Neural progenitor cell (in vitro differentiated cells): ENCODE measurements at regions not wholly inside any gene's neighbourhood (a gene's known extent, or its start where the extent isn't known, plus 50 kb on each side); places are given as distances from the start of the nearest gene placed in this dataset.

Experiments
- DNase-seq: peaks from one replicate; pipeline ENCODE4 v3.0.0-alpha.2; 2016; ENCODE audit warnings: low spot score
- H2AFZ ChIP-seq: fragments of 200-600 bp; sonication (generic); replicated peaks from 2 replicates; pipeline ENCODE4 v1.6.1; 2016; ENCODE audit warnings: antibody characterized with exemption
- H3F3A ChIP-seq: fragments of 200-600 bp; sonication (generic); 2 replicates; pipeline ENCODE4 v1.6.1; 2016; ENCODE audit warnings: antibody characterized with exemption, low read depth
- H3K27ac ChIP-seq: fragments of 200-600 bp; sonication (generic); 2 replicates; pipeline ENCODE4 v1.5.1; 2016; ENCODE audit warnings: mild to moderate bottlenecking
- H3K27me3 ChIP-seq: fragments of 200-600 bp; sonication (generic); 2 replicates; pipeline ENCODE4 v1.6.1; 2016; ENCODE audit warnings: mild to moderate bottlenecking, moderate library complexity
- H3K36me3 ChIP-seq: fragments of 200-600 bp; sonication (generic); 2 replicates; pipeline ENCODE4 v1.5.1; 2016
- H3K4me1 ChIP-seq: fragments of 200-600 bp; sonication (generic); 2 replicates; pipeline ENCODE4 v1.6.1; 2016; ENCODE audit warnings: mixed run types
- H3K4me2 ChIP-seq: fragments of 200-600 bp; sonication (generic); 2 replicates; pipeline ENCODE4 v1.6.1; 2016
- H3K4me3 ChIP-seq: fragments of 200-600 bp; sonication (generic); 2 replicates; pipeline ENCODE4 v1.5.1; 2016
- H3K79me2 ChIP-seq: fragments of 200-600 bp; sonication (generic); 2 replicates; pipeline ENCODE4 v1.6.1; 2016; ENCODE audit warnings: low read depth
- H3K9ac ChIP-seq: fragments of 200-600 bp; sonication (generic); 2 replicates; pipeline ENCODE4 v1.6.1; 2016
- H3K9me3 ChIP-seq: fragments of 200-600 bp; sonication (generic); 2 replicates; pipeline ENCODE4 v1.5.1; 2016; ENCODE audit warnings: low read depth
- H4K20me1 ChIP-seq: fragments of 200-600 bp; sonication (generic); 2 replicates; pipeline ENCODE4 v1.6.1; 2016; ENCODE audit warnings: low read depth
- H3K27ac Mint-ChIP-seq: 3 replicates; pipeline ENCODE4 v1.8.0; 2021; ENCODE audit warnings: mixed read lengths
- H3K27me3 Mint-ChIP-seq: 2 replicates; pipeline ENCODE4 v1.8.0; 2022; ENCODE audit warnings: low read depth, mild to moderate bottlenecking, inconsistent platforms, moderate library complexity, mixed read lengths; ENCODE audit not compliant: insufficient read depth
- H3K36me3 Mint-ChIP-seq: 3 replicates; pipeline ENCODE4 v1.8.0; 2021; ENCODE audit warnings: mixed read lengths
- H3K4me1 Mint-ChIP-seq: 3 replicates; pipeline ENCODE4 v1.8.0; 2021; ENCODE audit warnings: mixed read lengths
- H3K4me3 Mint-ChIP-seq: 3 replicates; pipeline ENCODE4 v1.8.0; 2021; ENCODE audit warnings: mild to moderate bottlenecking, moderate library complexity, mixed read lengths
- H3K9me3 Mint-ChIP-seq: 3 replicates; pipeline ENCODE4 v1.8.0; 2020; ENCODE audit warnings: mixed read lengths
- CTCF ChIP-seq: fragments of 200-600 bp; sonication (generic); IDR thresholded peaks from 2 replicates; pipeline ENCODE4 v1.5.1; 2017; ENCODE audit warnings: antibody characterized with exemption, mild to moderate bottlenecking
- EZH2 ChIP-seq: fragments of 200-600 bp; sonication (generic); IDR thresholded peaks from 2 replicates; pipeline ENCODE4 v1.6.1; 2017; ENCODE audit warnings: antibody characterized with exemption, mild to moderate bottlenecking, moderate library complexity
- EZH2phosphoT487 ChIP-seq: fragments of 200-600 bp; sonication (generic); IDR thresholded peaks from 2 replicates; pipeline ENCODE4 v1.6.1; 2017; ENCODE audit warnings: antibody characterized with exemption

- H3K27me3 ChIP-seq, result no peaks in the 10 kb centered on the region
- Mint-ChIP-seq H3K27me3 (peaks cover 7% of the 10 kb centered on the region), H3K9me3 (no peaks in the 10 kb centered on the region), H3K4me3 (no peak overlapping the region), H3K4me1 (peaks cover 4% of the 10 kb centered on the region), H3K36me3 (peaks cover 3% of the 10 kb centered on the region), H3K27ac (no peak overlapping the region)
- H3K4me2 ChIP-seq, result no peak overlapping the region
- H3K36me3 ChIP-seq, result no peaks in the 10 kb centered on the region
- no peak overlapping the region for H3K4me3 ChIP-seq
- H3K4me1 ChIP-seq, result no peaks in the 10 kb centered on the region
- H3K27ac ChIP-seq, result no peak overlapping the region
- no peak overlapping the region for H2AFZ ChIP-seq
- H3F3A ChIP-seq, result no peaks in the 10 kb centered on the region
- no peaks in the 10 kb centered on the region for H3K79me2 ChIP-seq
- DNase-seq, result no peak
- no peaks in the 10 kb centered on the region for H4K20me1 ChIP-seq
- no peak for TF ChIP-seq CTCF
- no peak for TF ChIP-seq EZH2
- TF ChIP-seq EZH2phosphoT487, result no peak
- H3K9me3 ChIP-seq, result no peaks in the 10 kb centered on the region
- H3K9ac ChIP-seq, result no peak overlapping the region
These were observed 90.3 kb upstream of the TMEM17 start for GRCh38 chr2:62596061-62596921.

GRCh38 chr2:62595474-62595873, 89.5 kb upstream of the TMEM17 start:
- Histone ChIP-seq H3K4me2 (no peak overlapping the region), H3K36me3 (no peaks in the 10 kb centered on the region), H3K27me3 (no peaks in the 10 kb centered on the region), H3K4me3 (no peak overlapping the region), H3K9me3 (no peaks in the 10 kb centered on the region), H3K9ac (no peak overlapping the region), H4K20me1 (no peaks in the 10 kb centered on the region), H3F3A (no peaks in the 10 kb centered on the region), H3K4me1 (no peaks in the 10 kb centered on the region), H2AFZ (no peak overlapping the region), H3K27ac (no peak overlapping the region), H3K79me2 (no peaks in the 10 kb centered on the region)
- no peaks in the 10 kb centered on the region for H3K9me3 Mint-ChIP-seq
- no peak for TF ChIP-seq EZH2phosphoT487
- TF ChIP-seq EZH2, result no peak
- TF ChIP-seq CTCF, result no peak
- no peak overlapping the region for H3K27ac Mint-ChIP-seq
- no peak overlapping the region for H3K4me3 Mint-ChIP-seq
- H3K36me3 Mint-ChIP-seq, result peaks cover 3% of the 10 kb centered on the region
- peaks cover 7% of the 10 kb centered on the region for H3K27me3 Mint-ChIP-seq
- DNase-seq, result no peak
- peaks cover 4% of the 10 kb centered on the region for H3K4me1 Mint-ChIP-seq

DNA sequence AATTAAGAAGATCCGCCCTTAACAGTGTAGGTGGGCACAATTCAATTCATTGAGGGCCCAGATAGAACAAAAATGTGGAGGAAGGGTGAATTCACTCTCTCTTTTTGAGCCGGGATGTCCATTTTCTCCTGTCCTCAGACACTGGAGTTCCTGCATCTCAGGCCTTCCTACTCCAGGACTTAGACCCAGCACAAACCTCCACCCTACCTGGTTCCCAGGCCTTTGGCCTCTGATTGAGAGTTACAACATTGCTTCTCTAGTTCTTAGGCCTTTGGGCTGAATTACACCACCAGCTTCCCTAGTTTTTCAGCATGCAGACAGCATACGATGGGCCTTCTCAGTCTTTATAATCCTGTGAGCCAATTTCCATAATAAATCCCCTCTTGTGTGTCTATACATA, 87.8 kb upstream of the TMEM17 start:
- no peaks in the 10 kb centered on the region for H3K4me1 ChIP-seq
- no peaks in the 10 kb centered on the region for H3K79me2 ChIP-seq
- H2AFZ ChIP-seq, result no peak overlapping the region
- H3K4me3 ChIP-seq, result no peak overlapping the region
- DNase-seq, result no peak
- Mint-ChIP-seq H3K4me3 (no peak overlapping the region), H3K27me3 (peaks cover 7% of the 10 kb centered on the region), H3K36me3 (peaks cover 3% of the 10 kb centered on the region), H3K4me1 (peaks cover 9% of the 10 kb centered on the region), H3K27ac (no peak overlapping the region), H3K9me3 (no peaks in the 10 kb centered on the region)
- no peak overlapping the region for H3K9ac ChIP-seq
- no peak overlapping the region for H3K4me2 ChIP-seq
- no peaks in the 10 kb centered on the region for H4K20me1 ChIP-seq
- H3K36me3 ChIP-seq, result no peaks in the 10 kb centered on the region
- TF ChIP-seq CTCF (no peak), EZH2 (no peak), EZH2phosphoT487 (no peak)
- H3K27ac ChIP-seq, result no peak overlapping the region
- no peaks in the 10 kb centered on the region for H3F3A ChIP-seq
- no peaks in the 10 kb centered on the region for H3K9me3 ChIP-seq
- no peaks in the 10 kb centered on the region for H3K27me3 ChIP-seq
